Tibial nerve (tissue), 4 donors: ENCODE measurements at regions not wholly inside any gene's neighbourhood (a gene's known extent, or its start where the extent isn't known, plus 50 kb on each side); places are given as distances from the start of the nearest gene placed in this dataset.

Source experiments
- EP300 ChIP-seq, 2 donors: sonication (generic); formaldehyde crosslinking; IDR thresholded peaks; one replicate each; pipeline ENCODE4 v1.6.1; 2017; ENCODE audit warnings: antibody characterized with exemption in 2 of 2, mild to moderate bottlenecking in 1 of 2
- POLR2A ChIP-seq, 2 donors: fragments of 450-650 bp; IDR thresholded peaks; one replicate each; pipeline ENCODE4 v1.6.1; 2017; ENCODE audit warnings: antibody characterized with exemption in 2 of 2, mild to moderate bottlenecking in 2 of 2, moderate library complexity in 2 of 2
- TF ChIP-seq, protein P1 (sequence below), 5 experiments: fragments of 200-600 bp in 3 of 5; fragments of 450-650 bp in 2 of 5; sonication (generic) in 3 of 5; IDR thresholded peaks; one replicate each; pipeline ENCODE4 v1.5.1; 2016 to 2019; ENCODE audit warnings: antibody characterized with exemption in 5 of 5, mild to moderate bottlenecking in 3 of 5, moderate library complexity in 2 of 5

DNA sequence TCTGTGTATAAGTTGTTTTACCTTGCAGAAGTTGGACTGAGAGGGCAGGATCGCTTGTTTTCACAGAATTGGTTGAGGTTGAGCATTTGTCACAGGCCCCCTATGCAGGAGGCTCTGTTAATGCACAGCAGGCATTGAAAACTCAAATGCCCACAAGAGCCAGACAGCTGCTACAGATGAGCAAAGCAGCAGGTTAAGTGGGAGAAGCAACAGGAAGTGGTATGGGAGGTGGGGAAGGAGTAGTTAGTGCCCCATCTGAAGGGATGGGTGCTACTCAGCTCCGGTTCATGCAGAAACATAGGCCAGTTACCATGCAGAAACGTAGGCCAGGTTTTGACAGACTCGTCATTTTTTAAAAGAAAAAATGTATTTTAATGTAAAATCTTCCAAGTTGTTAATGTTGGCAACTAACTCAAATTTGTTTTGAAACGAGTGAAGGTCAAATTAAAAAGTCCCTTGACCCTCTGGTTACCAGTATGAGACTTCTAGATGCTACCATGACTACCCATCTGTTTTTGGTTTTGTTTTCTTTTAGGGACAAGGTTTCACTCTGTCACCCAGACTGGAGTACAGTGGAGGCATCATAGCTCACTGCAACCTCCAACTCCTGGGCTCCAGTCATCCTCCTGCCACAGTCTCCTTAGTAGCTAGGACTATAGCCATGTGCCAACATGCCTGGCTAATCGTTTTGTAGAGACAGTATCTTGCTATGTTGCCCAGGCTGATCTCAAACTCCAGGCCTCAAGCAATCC lies 84.7 kb upstream of the FRMD6 start:
- TF ChIP-seq, protein P1, sequence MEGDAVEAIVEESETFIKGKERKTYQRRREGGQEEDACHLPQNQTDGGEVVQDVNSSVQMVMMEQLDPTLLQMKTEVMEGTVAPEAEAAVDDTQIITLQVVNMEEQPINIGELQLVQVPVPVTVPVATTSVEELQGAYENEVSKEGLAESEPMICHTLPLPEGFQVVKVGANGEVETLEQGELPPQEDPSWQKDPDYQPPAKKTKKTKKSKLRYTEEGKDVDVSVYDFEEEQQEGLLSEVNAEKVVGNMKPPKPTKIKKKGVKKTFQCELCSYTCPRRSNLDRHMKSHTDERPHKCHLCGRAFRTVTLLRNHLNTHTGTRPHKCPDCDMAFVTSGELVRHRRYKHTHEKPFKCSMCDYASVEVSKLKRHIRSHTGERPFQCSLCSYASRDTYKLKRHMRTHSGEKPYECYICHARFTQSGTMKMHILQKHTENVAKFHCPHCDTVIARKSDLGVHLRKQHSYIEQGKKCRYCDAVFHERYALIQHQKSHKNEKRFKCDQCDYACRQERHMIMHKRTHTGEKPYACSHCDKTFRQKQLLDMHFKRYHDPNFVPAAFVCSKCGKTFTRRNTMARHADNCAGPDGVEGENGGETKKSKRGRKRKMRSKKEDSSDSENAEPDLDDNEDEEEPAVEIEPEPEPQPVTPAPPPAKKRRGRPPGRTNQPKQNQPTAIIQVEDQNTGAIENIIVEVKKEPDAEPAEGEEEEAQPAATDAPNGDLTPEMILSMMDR (IDR thresholded peaks at IDR 0.05): no peak
- TF ChIP-seq POLR2A (IDR thresholded peaks at IDR 0.05) (no peak), EP300 (IDR thresholded peaks at IDR 0.05) (no peak)
